HUES48 (cell line): ENCODE measurements at regions not wholly inside any gene's neighbourhood (a gene's known extent, or its start where the extent isn't known, plus 50 kb on each side); places are given as distances from the start of the nearest gene placed in this dataset.

Source experiments
- H3K27ac ChIP-seq: one replicate; pipeline ENCODE4 v1.7.0; 2013; ENCODE audit warnings: low read depth, low read length, inconsistent platforms
- H3K27me3 ChIP-seq: 2 replicates; pipeline ENCODE4 v1.6.1; 2013; ENCODE audit warnings: mild to moderate bottlenecking, low read length; ENCODE audit not compliant: control insufficient read depth, insufficient read depth
- H3K36me3 ChIP-seq: 2 replicates; pipeline ENCODE4 v1.6.1; 2013; ENCODE audit warnings: low read length; ENCODE audit not compliant: control insufficient read depth, insufficient read depth
- H3K4me1 ChIP-seq: 2 replicates; pipeline ENCODE4 v1.6.1; 2013; ENCODE audit warnings: mild to moderate bottlenecking, low read length; ENCODE audit not compliant: control insufficient read depth, insufficient read depth
- H3K4me3 ChIP-seq: 2 replicates; pipeline ENCODE4 v1.5.1; 2013; ENCODE audit warnings: mild to moderate bottlenecking, low read depth, low read length
- H3K9ac ChIP-seq: 2 replicates; pipeline ENCODE4 v1.6.1; 2013; ENCODE audit warnings: mild to moderate bottlenecking, low read depth, low read length, moderate library complexity
- H3K9me3 ChIP-seq: 2 replicates; pipeline ENCODE4 v1.6.1; 2013; ENCODE audit warnings: low read length; ENCODE audit not compliant: control insufficient read depth, insufficient read depth

DNA sequence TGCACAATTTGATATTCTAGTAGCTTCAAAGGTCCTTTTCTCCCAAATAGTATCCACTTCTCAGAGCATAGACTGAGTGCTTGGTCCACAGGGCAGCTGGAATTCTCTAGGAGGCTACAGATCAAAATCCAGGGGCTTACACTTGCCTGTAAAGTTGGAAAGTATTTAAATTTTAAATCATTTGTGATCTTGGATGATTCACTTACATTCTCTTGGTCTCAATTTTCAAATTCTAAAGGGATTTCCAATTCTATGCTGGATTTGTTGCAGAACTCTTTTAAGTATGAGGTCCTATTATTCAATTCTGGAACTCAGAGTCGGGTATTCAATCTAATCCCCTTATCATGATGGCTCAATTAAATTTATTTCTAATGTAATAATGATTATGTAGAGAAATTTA is 492.3 kb downstream of the NYAP2 start:
- no peaks in the 10 kb centered on the region for H3K9me3 ChIP-seq
- H3K27me3 ChIP-seq = no peaks in the 10 kb centered on the region
- no peak overlapping the region for H3K27ac ChIP-seq
- no peaks in the 10 kb centered on the region; the same call in 1 of the 2 replicates for H3K4me1 ChIP-seq
- no peaks in the 10 kb centered on the region for H3K36me3 ChIP-seq
- no peak overlapping the region for H3K4me3 ChIP-seq
- H3K9ac ChIP-seq = no peak overlapping the region

DNA sequence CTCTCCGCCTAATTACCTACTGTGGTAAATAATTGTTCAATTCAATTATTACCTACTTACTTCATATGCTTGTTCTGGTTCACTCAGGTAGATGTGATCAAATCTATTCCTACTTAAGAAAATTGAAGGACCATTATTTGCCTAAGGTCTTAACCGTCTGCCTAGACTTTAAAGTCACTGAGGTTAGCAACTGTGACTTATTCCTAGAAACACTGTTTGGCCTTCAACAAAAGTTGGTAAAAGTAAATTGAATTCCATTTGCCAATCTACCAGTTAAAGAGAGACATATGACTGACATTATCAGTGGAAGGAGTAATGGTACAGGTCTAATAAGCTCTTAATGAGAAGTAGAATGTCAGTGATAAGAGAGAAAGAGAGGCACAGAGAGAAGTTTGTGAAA is 491.5 kb downstream of the NYAP2 start:
- H3K4me3 ChIP-seq = no peak overlapping the region
- H3K27ac ChIP-seq = no peak overlapping the region
- H3K9ac ChIP-seq = no peak overlapping the region
- no peaks in the 10 kb centered on the region for H3K9me3 ChIP-seq
- H3K27me3 ChIP-seq = no peaks in the 10 kb centered on the region
- H3K36me3 ChIP-seq = no peaks in the 10 kb centered on the region
- no peaks in the 10 kb centered on the region; the same call in 1 of the 2 replicates for H3K4me1 ChIP-seq

DNA sequence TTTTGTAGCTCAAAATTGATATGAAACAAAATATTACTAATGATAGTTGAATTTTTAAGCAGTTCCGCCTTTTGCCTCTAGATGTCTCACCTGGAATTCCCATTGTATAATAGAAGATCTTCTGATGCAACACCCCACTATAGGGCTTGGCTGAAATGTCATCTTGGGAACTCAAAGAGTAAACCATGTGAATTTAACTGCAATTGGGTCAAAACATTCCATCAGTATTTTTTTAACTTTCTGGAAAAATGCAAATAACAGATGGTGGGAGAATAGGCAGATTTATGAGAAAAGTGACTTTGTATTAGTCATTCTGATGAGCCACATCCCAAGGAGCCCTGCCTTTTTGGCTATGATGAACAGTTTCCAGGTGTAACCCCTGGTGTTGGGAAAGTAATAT is 489.9 kb downstream of the NYAP2 start:
- no peaks in the 10 kb centered on the region for H3K27me3 ChIP-seq
- no peaks in the 10 kb centered on the region for H3K4me1 ChIP-seq
- no peaks in the 10 kb centered on the region for H3K36me3 ChIP-seq
- H3K4me3 ChIP-seq = no peak overlapping the region
- no peaks in the 10 kb centered on the region for H3K9me3 ChIP-seq
- H3K27ac ChIP-seq = no peak overlapping the region
- H3K9ac ChIP-seq = no peak overlapping the region

DNA sequence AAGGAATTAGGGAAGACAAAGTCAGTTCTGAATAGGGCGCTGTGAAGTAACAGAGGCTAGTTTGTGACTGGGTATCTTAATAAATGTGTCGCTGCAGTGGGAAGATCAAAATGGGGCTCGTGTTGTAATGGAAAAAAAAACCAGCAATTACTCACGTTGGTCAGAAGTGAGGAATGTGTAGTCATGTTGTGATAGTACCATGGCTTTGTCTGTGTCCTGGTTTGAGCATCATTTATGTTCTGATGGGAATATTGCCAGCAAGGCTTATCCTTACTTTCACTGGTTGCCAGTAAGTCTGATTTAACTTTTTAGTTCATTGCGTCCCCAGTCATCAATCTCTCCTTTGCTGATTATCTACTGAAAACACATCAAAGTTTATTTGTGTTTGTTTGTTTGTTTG is 467.6 kb downstream of the NYAP2 start:
- Histone ChIP-seq H3K9me3 (no peaks in the 10 kb centered on the region), H3K4me1 (no peaks in the 10 kb centered on the region), H3K36me3 (no peaks in the 10 kb centered on the region), H3K27ac (no peak overlapping the region), H3K4me3 (no peak overlapping the region), H3K9ac (no peak overlapping the region), H3K27me3 (no peaks in the 10 kb centered on the region)

DNA sequence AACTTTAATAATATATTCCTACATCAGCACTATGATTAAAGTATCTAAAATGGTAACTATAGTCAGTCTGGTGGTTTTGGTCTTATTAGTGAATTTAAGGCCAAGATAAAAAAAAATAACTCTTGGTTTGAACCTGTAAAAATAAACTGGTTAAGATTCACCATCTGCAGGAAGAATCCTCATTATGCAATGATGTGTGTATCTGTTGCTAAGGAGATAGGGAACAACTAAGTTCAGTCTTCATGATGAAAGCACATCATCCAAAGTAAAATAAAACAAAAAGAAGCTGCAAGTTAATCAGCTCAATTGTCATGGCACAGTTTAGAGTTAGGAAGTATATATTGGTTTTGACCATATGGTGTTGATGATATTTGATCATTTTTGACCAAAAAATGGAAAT is 466.0 kb downstream of the NYAP2 start:
- Histone ChIP-seq H3K4me3 (no peak overlapping the region), H3K27ac (no peak overlapping the region), H3K9ac (no peak overlapping the region), H3K9me3 (no peaks in the 10 kb centered on the region), H3K36me3 (no peaks in the 10 kb centered on the region), H3K27me3 (no peaks in the 10 kb centered on the region), H3K4me1 (no peaks in the 10 kb centered on the region)

DNA sequence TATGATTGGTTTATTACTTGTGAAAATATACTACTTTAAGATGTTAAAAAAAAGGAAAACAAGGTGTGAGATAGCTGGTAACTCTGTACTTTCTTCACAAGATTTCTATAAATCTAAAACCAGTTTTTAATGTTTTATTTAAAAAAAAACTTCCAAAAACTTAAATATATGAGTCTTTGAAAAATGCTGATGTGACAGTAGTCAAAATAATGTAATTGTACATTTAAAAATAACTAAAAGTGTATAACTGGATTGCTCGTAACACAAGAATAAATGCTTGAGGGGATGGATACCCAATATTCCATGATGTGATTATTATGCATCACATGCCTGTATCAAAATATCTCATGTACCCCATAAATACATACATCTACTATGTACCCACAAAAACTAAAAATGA is 464.9 kb downstream of the NYAP2 start:
- no peaks in the 10 kb centered on the region for H3K4me1 ChIP-seq
- no peak overlapping the region for H3K9ac ChIP-seq
- no peak overlapping the region for H3K4me3 ChIP-seq
- no peaks in the 10 kb centered on the region for H3K9me3 ChIP-seq
- H3K27me3 ChIP-seq = no peaks in the 10 kb centered on the region
- no peaks in the 10 kb centered on the region for H3K36me3 ChIP-seq
- no peak overlapping the region for H3K27ac ChIP-seq

DNA sequence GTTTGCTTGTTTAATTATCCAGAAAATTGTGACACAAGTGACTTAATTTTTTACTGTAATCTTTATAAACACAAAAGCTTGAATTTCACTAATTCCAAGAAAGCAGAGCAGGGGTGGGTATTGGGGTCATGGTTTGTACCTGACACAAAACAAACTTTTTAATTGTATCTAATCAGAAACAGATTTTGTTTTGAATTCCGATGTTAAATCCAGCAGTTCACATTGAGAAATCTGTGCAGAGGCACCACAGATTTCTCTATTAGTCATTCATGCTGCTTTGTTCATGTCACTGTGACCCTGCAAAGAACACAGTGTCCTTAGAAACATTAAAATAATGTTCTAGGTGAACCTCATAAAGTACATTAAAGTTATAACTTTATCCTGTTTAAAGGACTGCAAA is 443.4 kb downstream of the NYAP2 start:
- no peak overlapping the region for H3K9ac ChIP-seq
- H3K4me1 ChIP-seq = no peaks in the 10 kb centered on the region
- no peaks in the 10 kb centered on the region for H3K27me3 ChIP-seq
- H3K27ac ChIP-seq = no peak overlapping the region
- H3K4me3 ChIP-seq = no peak overlapping the region
- no peaks in the 10 kb centered on the region for H3K9me3 ChIP-seq
- no peaks in the 10 kb centered on the region for H3K36me3 ChIP-seq

DNA sequence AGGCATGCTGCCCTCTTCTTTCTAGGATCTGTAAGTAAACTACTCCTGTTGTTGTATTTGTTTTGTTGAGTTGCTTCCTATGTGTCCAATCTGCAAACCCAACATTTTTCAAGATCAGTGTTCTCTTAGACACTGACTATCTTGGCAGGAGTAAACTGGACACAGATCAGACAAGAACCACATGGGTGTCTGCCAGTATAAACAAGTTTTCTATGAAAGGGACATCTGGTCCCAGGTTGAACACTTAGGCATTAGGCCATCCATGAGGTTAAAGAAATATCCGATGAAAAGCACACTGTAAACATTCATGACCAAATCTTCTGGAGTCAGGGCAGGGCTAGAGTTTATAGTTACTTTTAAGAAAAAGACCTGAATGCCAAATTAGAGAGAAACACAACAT is 441.8 kb downstream of the NYAP2 start:
- no peaks in the 10 kb centered on the region for H3K36me3 ChIP-seq
- H3K27ac ChIP-seq = no peak overlapping the region
- no peaks in the 10 kb centered on the region for H3K27me3 ChIP-seq
- H3K4me3 ChIP-seq = no peak overlapping the region
- H3K4me1 ChIP-seq = no peaks in the 10 kb centered on the region
- H3K9me3 ChIP-seq = no peaks in the 10 kb centered on the region
- H3K9ac ChIP-seq = no peak overlapping the region

DNA sequence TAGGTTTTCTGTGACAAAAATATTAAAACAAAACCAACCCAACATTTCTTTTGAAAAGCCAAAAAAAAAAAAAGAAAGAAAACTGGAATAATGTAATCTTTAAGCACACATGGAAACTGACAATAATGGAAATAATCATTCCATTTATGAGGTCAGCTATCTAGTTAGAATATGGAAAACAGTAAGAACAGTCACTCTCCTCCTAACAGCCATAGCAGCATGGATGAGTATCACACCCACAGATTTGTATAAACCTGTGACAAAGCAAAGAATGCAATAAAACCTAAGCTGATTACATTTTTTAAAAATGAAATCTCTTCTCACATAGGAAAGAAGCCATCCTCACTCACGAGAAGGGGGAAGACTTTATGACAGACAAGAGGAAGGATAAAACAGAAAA is 437.8 kb downstream of the NYAP2 start:
- Histone ChIP-seq H3K9ac (no peak overlapping the region), H3K36me3 (no peaks in the 10 kb centered on the region), H3K4me3 (no peak overlapping the region), H3K4me1 (no peaks in the 10 kb centered on the region), H3K9me3 (no peaks in the 10 kb centered on the region), H3K27ac (no peak overlapping the region), H3K27me3 (no peaks in the 10 kb centered on the region)

DNA sequence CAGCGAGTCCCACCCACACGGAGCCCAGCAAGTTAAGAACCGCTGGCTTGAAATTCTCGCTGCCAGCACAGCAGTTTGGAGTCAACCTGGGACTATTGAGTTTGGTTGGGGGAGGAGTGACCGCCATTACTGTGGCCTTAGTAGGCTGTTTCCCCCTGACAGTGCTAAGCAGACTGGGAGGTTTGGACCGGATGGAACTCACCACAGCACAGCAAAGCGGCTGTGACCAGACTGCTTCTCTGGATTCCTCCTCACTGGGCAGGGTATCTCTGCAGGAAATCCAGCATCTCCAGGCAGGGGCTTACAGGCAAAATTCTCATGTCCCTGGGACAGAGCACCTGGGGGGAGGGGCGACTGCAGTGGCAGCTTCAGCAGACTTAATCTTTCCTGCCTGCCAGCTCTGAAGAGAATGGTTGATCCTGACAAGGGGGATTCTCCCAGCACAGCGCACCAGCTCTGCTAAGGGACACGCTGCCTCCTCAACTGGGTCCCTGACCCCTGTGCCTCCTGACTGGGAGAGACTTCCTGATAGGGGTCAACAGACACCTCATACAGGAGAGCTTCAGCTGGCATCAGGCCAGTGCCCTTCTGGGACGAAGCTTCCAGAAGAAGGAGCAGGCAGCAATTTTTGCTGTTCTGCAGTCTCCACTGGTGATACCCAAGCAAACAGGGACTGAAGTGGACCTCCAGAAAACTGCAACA is 425.4 kb downstream of the NYAP2 start:
- H3K36me3 ChIP-seq = no peaks in the 10 kb centered on the region
- no peak overlapping the region for H3K9ac ChIP-seq
- H3K27me3 ChIP-seq = no peaks in the 10 kb centered on the region
- peaks cover 4% of the 10 kb centered on the region; the same call in 1 of the 2 replicates for H3K4me1 ChIP-seq
- H3K9me3 ChIP-seq = no peaks in the 10 kb centered on the region
- no peak overlapping the region for H3K4me3 ChIP-seq
- no peak overlapping the region for H3K27ac ChIP-seq

DNA sequence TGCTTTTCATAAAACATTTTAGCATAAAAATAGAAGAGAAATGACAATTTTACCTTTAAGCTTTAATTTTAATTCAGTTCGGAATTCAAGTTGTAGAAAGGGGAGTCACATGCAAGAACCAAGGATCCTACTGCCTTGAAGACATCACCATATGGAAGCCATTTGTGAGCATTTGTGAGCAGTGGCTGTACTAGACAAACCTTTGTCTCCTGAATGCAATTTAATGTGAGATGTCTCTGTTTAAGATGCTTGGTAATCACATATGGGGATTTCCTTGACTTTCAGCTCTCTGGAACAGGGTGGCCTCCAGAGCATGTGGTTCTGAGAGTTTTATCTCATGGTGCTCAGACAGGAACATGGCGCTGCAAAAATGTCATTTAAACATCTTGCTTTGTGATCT is 421.8 kb downstream of the NYAP2 start:
- no peak overlapping the region for H3K4me3 ChIP-seq

More for the DNA sequence above, 421.8 kb downstream of the NYAP2 start:
- H3K27me3 ChIP-seq = no peaks in the 10 kb centered on the region
- H3K9me3 ChIP-seq = no peaks in the 10 kb centered on the region
- H3K9ac ChIP-seq = no peak overlapping the region
- no peak overlapping the region for H3K27ac ChIP-seq
- H3K36me3 ChIP-seq = no peaks in the 10 kb centered on the region
- H3K4me1 ChIP-seq = peaks cover 4% of the 10 kb centered on the region; the same call in 1 of the 2 replicates
